Pancreas (tissue), 10 donors: ENCODE measurements at regions not wholly inside any gene's neighbourhood (a gene's known extent, or its start where the extent isn't known, plus 50 kb on each side); places are given as distances from the start of the nearest gene placed in this dataset.
"Not testable (repeated sequence)": the region's sequence is repeated elsewhere in the genome, so short reads cannot be mapped to it uniquely, and the experiment has no call there.

Source experiments
- ATAC-seq, 4 donors: fragments of 200-7000 bp; cut with Tn5 transposase; one replicate each; pipeline versions ENCODE4 v1.8.0 to v1.9.1; 2020; ENCODE audit warnings: mild to moderate bottlenecking in 4 of 4, moderate library complexity in 4 of 4
- DNase-seq, 6 donors: peaks; one replicate each; pipeline ENCODE4 v3.0.0-alpha.2; 2020
- FAIRE-seq: peaks from 2 replicates; lab custom pipeline; 2012; peaks lifted over from hg19 to GRCh38; lab: Jason Lieb, UNC
- H3K27ac ChIP-seq, 4 donors: fragments of 200-600 bp; sonication (generic); 1 replicate in 3 of 4; 2 replicates in 1 of 4; pipeline versions ENCODE4 v1.5.0 to v1.8.0; 2020
- H3K27me3 ChIP-seq, 4 donors: fragments of 200-600 bp; one replicate each; pipeline ENCODE4 v1.8.0; 2021
- H3K36me3 ChIP-seq, 3 donors: fragments of 200-600 bp; sonication (generic) in 1 of 3; one replicate each; pipeline versions ENCODE4 v1.5.0 to v1.8.0; 2020 to 2021
- H3K4me1 ChIP-seq, 3 donors: fragments of 200-600 bp; one replicate each; pipeline ENCODE4 v1.8.0; 2021
- H3K4me3 ChIP-seq, 4 donors: fragments of 200-600 bp; sonication (generic) in 2 of 4; one replicate each; pipeline versions ENCODE4 v1.5.0 to v1.8.0; 2020 to 2021
- H3K9me3 ChIP-seq, 4 donors: fragments of 200-600 bp; one replicate each; pipeline ENCODE4 v1.8.0; 2021
- WGBS, 2 donors: extraction: QIAGEN DNeasy Blood & Tissue Kit; methylation state at CpG; one replicate each; pipeline ENCODE4 v1.1.7; 2013; 5-methylcytosine and 5-hydroxymethylcytosine counted together
- intact Hi-C, 3 donors: fragments of 100-400 bp; cut with DNase I; formaldehyde crosslinking; loops; one replicate each; pipeline versions ENCODE4 v1.11.1 to v1.14.2; 2022
- TF ChIP-seq, protein P1 (sequence below), 4 donors: fragments of 200-600 bp; sonication (generic) in 3 of 4; IDR thresholded peaks; one replicate each; pipeline versions ENCODE4 v1.5.0 to v1.8.0; 2021; ENCODE audit warnings: antibody characterized with exemption in 4 of 4
- donor health status: healthy with polysubstance abuse.
- donor health status: DM: no; HTN: no; CAD: no; lungs with moderate emphysema.
- donor health status: DM: no; HTN: no; CAD: no.
- donor health status: control.
- donor health status: control.
- donor health status: Bipolar disorder and iron deficiency.
- donor health status: DM: yes; HTN: yes; CAD: no.
- donor health status: DM: no; HTN: no; CAD: no.
- donor health status: DM: no; HTN: no; CAD: no.
- donor health status: DM: yes; HTN: yes; CAD: no.

GRCh38 chr21:10440639-10441038, 80.7 kb upstream of the TPTE start:
- WGBS, 2 donors: 78 to 79% methylated on average over 2 of the region's 2 CpGs
- H3K4me1 ChIP-seq, DNase-seq, H3K27ac ChIP-seq, H3K27me3 ChIP-seq, intact Hi-C loops, H3K36me3 ChIP-seq, H3K9me3 ChIP-seq, FAIRE-seq, H3K4me3 ChIP-seq: not testable (repeated sequence)
- ATAC-seq: peak; percentile 18 to 34 (median 32)

DNA sequence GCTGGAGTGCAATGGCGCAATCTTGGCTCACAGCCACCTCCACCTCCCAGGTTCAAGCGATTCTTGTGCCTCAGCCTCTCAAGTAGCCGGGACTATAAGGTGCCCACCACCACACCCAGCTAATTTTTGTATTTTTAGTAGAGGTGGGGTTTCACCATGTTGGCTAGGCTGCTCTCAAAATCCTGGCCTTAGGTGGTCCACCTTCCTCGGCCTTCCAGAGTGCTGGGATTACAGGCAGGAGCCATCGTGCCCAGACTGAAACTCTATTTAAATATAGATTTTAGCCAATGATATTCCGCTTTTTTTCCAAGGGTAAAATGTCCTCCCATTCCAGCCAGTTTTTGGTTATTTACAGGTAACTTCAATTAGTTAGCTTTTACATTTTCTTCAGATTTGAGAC, 79.4 kb upstream of the TPTE start:
- intact Hi-C loops, H3K9me3 ChIP-seq, DNase-seq, H3K4me1 ChIP-seq, H3K36me3 ChIP-seq, H3K27me3 ChIP-seq, ATAC-seq, H3K27ac ChIP-seq, FAIRE-seq, H3K4me3 ChIP-seq: not testable (repeated sequence)
- WGBS, 2 donors: 44 to 49% methylated on average over 6 of the region's 6 CpGs

- H3K36me3 ChIP-seq, ATAC-seq, H3K9me3 ChIP-seq, intact Hi-C loops, H3K4me1 ChIP-seq, FAIRE-seq, H3K4me3 ChIP-seq, DNase-seq, H3K27me3 ChIP-seq, H3K27ac ChIP-seq: not testable (repeated sequence)
- WGBS, 2 donors: 37 to 39% methylated on average over 6 to 7 of the region's 7 CpGs
Measured at GRCh38 chr21:10445685-10446084, 75.7 kb upstream of the TPTE start.

DNA sequence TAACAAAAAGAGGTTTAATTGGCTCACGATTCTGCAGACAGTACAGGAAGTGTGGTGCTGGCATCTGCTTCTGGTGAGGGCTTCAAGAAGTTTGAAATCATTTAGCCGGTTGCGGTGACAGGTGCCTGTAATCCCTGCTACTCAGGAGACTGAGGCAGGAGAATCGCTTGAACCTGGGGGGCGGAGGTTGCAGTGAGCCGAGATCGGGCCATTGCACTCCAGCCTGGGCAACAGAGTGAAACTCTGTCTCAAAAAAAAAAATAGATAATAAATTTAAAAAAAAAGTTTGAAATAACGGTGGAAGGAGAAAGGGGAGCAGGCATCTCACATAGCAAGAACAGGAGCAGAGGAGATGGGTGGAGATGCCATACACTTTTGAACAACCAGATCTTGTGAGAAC, 71.9 kb upstream of the TPTE start:
- H3K36me3 ChIP-seq, H3K4me3 ChIP-seq, H3K27ac ChIP-seq, H3K9me3 ChIP-seq, H3K4me1 ChIP-seq, ATAC-seq, H3K27me3 ChIP-seq, FAIRE-seq, intact Hi-C loops, DNase-seq: not testable (repeated sequence)
- WGBS, 2 donors: 57 to 63% methylated on average over 8 of the region's 8 CpGs

- DNase-seq, H3K36me3 ChIP-seq, intact Hi-C loops, H3K27me3 ChIP-seq, H3K9me3 ChIP-seq, H3K4me3 ChIP-seq, FAIRE-seq, H3K4me1 ChIP-seq, ATAC-seq, H3K27ac ChIP-seq: not testable (repeated sequence)
- 38 to 52% methylated on average over 5 to 6 of the region's 6 CpGs for WGBS, 2 donors
Measured at GRCh38 chr21:10451274-10451673, 70.1 kb upstream of the TPTE start.

- DNase-seq, intact Hi-C loops, H3K27me3 ChIP-seq, H3K4me1 ChIP-seq, H3K4me3 ChIP-seq, H3K27ac ChIP-seq, H3K36me3 ChIP-seq, FAIRE-seq, H3K9me3 ChIP-seq, ATAC-seq: not testable (repeated sequence)
- 21 to 24% methylated on average over 2 of the region's 2 CpGs for WGBS, 2 donors
Measured at GRCh38 chr21:10457765-10458164, 63.6 kb upstream of the TPTE start.

DNA sequence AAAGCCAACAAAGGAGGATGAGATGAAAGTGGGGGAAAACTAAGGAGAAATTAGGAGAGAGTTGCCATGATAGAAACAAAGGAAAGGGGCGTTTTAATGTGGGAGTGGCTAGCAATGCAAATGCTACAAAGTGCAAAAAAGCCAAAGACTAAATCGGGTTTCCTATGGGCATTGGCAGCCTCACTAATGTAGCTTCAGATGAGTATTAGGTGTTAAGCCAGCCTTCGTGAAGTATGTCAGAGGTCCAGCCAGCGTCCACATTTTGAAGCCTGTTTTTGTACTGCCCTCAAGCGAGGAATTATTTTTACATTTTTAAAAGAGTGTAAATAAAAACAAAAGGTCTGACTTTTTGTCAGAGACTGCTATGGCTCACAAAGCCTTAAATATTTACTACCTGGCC, 60.4 kb upstream of the TPTE start:
- H3K4me1 ChIP-seq, H3K27ac ChIP-seq, intact Hi-C loops, H3K9me3 ChIP-seq, ATAC-seq, H3K4me3 ChIP-seq, FAIRE-seq, DNase-seq, H3K27me3 ChIP-seq, H3K36me3 ChIP-seq: not testable (repeated sequence)
- WGBS, 2 donors: 34 to 42% methylated on average over 5 of the region's 5 CpGs

DNA sequence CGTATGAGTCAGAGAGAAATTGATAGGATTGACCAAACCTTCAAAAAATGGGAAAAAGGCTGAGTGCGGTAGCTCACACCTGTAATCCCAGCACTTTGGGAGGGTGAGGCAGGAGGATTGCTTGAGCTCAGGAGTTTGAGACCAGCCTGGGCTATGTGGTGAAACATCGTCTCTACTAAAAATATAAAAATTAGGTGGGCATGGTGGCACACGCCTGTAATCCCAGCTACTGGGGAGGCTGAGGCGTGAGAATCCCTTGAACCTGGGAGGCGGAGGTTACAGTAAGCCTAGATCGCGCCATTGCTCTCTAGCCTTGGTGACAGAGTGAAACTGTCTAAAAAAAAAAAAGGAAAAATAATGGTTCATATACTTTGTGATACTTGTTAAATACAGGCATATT, 59.9 kb upstream of the TPTE start:
- FAIRE-seq, H3K27me3 ChIP-seq, ATAC-seq, intact Hi-C loops, H3K36me3 ChIP-seq, H3K27ac ChIP-seq, H3K4me3 ChIP-seq, H3K4me1 ChIP-seq, H3K9me3 ChIP-seq: not testable (repeated sequence)
- WGBS, 2 donors: 49 to 55% methylated on average over 8 of the region's 8 CpGs
- peak in 2 of 6 donors; percentile 28 to 56 for DNase-seq

- ATAC-seq (no peak), DNase-seq (no peak), FAIRE-seq (no peak)
- Histone ChIP-seq H3K27me3 (peaks cover 0 to 3% (median 0%) of the 10 kb centered on the region in 4 donors), H3K36me3 (no peaks in the 10 kb centered on the region), H3K4me3 (no peak overlapping the region), H3K4me1 (no peaks in the 10 kb centered on the region), H3K9me3 (no peaks in the 10 kb centered on the region), H3K27ac (no peak overlapping the region)
- WGBS, 2 donors: 22 to 29% methylated on average over 5 of the region's 5 CpGs
- intact Hi-C loops: no loop called here
- TF ChIP-seq, protein P1, sequence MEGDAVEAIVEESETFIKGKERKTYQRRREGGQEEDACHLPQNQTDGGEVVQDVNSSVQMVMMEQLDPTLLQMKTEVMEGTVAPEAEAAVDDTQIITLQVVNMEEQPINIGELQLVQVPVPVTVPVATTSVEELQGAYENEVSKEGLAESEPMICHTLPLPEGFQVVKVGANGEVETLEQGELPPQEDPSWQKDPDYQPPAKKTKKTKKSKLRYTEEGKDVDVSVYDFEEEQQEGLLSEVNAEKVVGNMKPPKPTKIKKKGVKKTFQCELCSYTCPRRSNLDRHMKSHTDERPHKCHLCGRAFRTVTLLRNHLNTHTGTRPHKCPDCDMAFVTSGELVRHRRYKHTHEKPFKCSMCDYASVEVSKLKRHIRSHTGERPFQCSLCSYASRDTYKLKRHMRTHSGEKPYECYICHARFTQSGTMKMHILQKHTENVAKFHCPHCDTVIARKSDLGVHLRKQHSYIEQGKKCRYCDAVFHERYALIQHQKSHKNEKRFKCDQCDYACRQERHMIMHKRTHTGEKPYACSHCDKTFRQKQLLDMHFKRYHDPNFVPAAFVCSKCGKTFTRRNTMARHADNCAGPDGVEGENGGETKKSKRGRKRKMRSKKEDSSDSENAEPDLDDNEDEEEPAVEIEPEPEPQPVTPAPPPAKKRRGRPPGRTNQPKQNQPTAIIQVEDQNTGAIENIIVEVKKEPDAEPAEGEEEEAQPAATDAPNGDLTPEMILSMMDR (IDR thresholded peaks at IDR 0.05): no peak
Measured at GRCh38 chr21:10463156-10463555, 58.2 kb upstream of the TPTE start.
